ENCODE measurements at regions not wholly inside any gene's neighbourhood (a gene's known extent, or its start where the extent isn't known, plus 50 kb on each side); places are given as distances from the start of the nearest gene placed in this dataset.

- TF ChIP-seq CHD7 (IDR thresholded peaks at IDR 0.05; ENCODE audit: insufficient replicate concordance, low read length) (no peak), TCF12 (IDR thresholded peaks at IDR 0.05; ENCODE audit: low read depth, low read length) (no peak), SIN3A (conservative IDR thresholded peaks at IDR 0.05 in 1 of 2, IDR thresholded peaks at IDR 0.05 in 1 of 2; ENCODE audit: low read depth in 1 of 2, low read length in 2 of 2) (no peak), GTF2F1 (IDR thresholded peaks at IDR 0.05; ENCODE audit: borderline replicate concordance, low read depth, low read length) (no peak), E2F6 (IDR thresholded peaks at IDR 0.05) (no peak), JUND (IDR thresholded peaks at IDR 0.05; ENCODE audit: low read length) (no peak)
These were observed 1093.2 kb downstream of the TMEM121 start (continued) for GRCh38 chr14:106619606-106620005.

All from H1 (cell line).